HCT116 (cell line): ENCODE measurements at regions not wholly inside any gene's neighbourhood (a gene's known extent, or its start where the extent isn't known, plus 50 kb on each side); places are given as distances from the start of the nearest gene placed in this dataset.

Experiments
- ATAC-seq: fragments of 200-7000 bp; cut with Tn5 transposase; 2 replicates; pipeline ENCODE4 v1.9.1; 2020; ENCODE audit warnings: mild to moderate bottlenecking, moderate library complexity
- BruUV-seq: library from RNA; stranded (reverse); fragments of 400-500 nt; replicated peaks from 2 replicates; lab custom pipeline; 2021; lab: Mats Ljungman, UMichigan
- CTCF ChIA-PET: fragments of 300-600 bp; sonication (Branson Sonifier 250); formaldehyde crosslinking; loops from one replicate; lab custom pipeline; 2021; ENCODE audit warnings: antibody characterized with exemption; lab: Charles Lee
- POLR2A ChIA-PET: fragments of 300-600, 350-600 bp; sonication (Branson Sonifier 250); formaldehyde crosslinking; loops from one replicate; lab custom pipeline; 2021; ENCODE audit warnings: antibody characterized with exemption; lab: Charles Lee
- RAD21 ChIA-PET, 2 experiments: fragments of 300-600 bp; sonication (Branson Sonifier 250); formaldehyde crosslinking; loops; one replicate each; lab custom pipeline; 2023; ENCODE audit warnings: low total read pairs in 2 of 2; ENCODE audit not compliant: uncharacterized antibody in 2 of 2, unreplicated experiment in 2 of 2, low non-redundant PET in 1 of 2; lab: Charles Lee
- DNase-seq: peaks from one replicate; pipeline ENCODE4 v3.0.0-alpha.2; 2010; ENCODE audit warnings: low read depth, low spot score
- H2AFZ ChIP-seq: fragments of 200-600 bp; shearing (Covaris generic), sonication (generic); 2 replicates; pipeline ENCODE4 v1.6.1; 2017; ENCODE audit warnings: low read depth, mixed run types, mixed read lengths, antibody characterized with exemption, low read length; ENCODE audit not compliant: poor library complexity, severe bottlenecking
- H3K27ac ChIP-seq: 2 replicates; pipeline ENCODE4 v1.5.1; 2012; ENCODE audit warnings: low read depth, low read length
- H3K27me3 ChIP-seq: fragments of 200-600 bp; sonication (generic); 2 replicates; pipeline ENCODE4 v1.6.1; 2016; ENCODE audit warnings: mixed run types, low read length, mixed read lengths; ENCODE audit not compliant: insufficient read depth
- H3K36me3 ChIP-seq, 2 experiments: fragments of 200-500 bp in 1 of 2; fragments of 200-600 bp in 1 of 2; sonication (Bioruptor generic) in 1 of 2; sonication (generic) in 1 of 2; 2 replicates each; pipeline versions ENCODE4 v1.5.1 to v1.6.1; 2014 to 2016; ENCODE audit warnings: low read length in 2 of 2, inconsistent platforms in 1 of 2, mixed read lengths in 1 of 2, mixed run types in 1 of 2; ENCODE audit not compliant: insufficient read depth in 2 of 2, control insufficient read depth in 1 of 2
- H3K4me1 ChIP-seq, 2 experiments: fragments of 200-600 bp in 1 of 2; sonication (generic) in 1 of 2; 2 replicates each; pipeline versions ENCODE4 v1.5.1 to v1.6.1; 2012 to 2017; ENCODE audit warnings: low read length in 2 of 2, inconsistent platforms in 1 of 2, mild to moderate bottlenecking in 1 of 2, mixed read lengths in 1 of 2, mixed run types in 1 of 2, moderate library complexity in 1 of 2; ENCODE audit not compliant: insufficient read depth in 2 of 2, control insufficient read depth in 1 of 2
- H3K4me2 ChIP-seq: fragments of 200-600 bp; sonication (generic); 2 replicates; pipeline ENCODE4 v1.6.1; 2017; ENCODE audit warnings: mixed run types, low read length, mixed read lengths
- H3K4me3 ChIP-seq, 2 experiments: fragments of 200-600 bp in 1 of 2; sonication (generic) in 1 of 2; replicated peaks in 1 of 2; 2 replicates each; pipeline ENCODE4 v1.5.1; 2011 to 2016; ENCODE audit warnings: low read length in 2 of 2, control low read depth in 1 of 2, low read depth in 1 of 2, mild to moderate bottlenecking in 1 of 2, mixed read lengths in 1 of 2, mixed run types in 1 of 2
- H3K79me2 ChIP-seq: fragments of 200-600 bp; sonication (generic); 2 replicates; pipeline ENCODE4 v1.6.1; 2017; ENCODE audit warnings: mild to moderate bottlenecking, mixed run types, low read length, moderate library complexity, mixed read lengths; ENCODE audit not compliant: insufficient read depth
- H3K9ac ChIP-seq: fragments of 200-600 bp; sonication (generic); 2 replicates; pipeline ENCODE4 v1.6.1; 2016; ENCODE audit warnings: low read length, mixed read lengths
- H3K9me2 ChIP-seq: fragments of 200-600 bp; sonication (generic), shearing (Covaris generic); 2 replicates; pipeline ENCODE4 v1.6.1; 2017; ENCODE audit warnings: mixed run types, mild to moderate bottlenecking, moderate library complexity; ENCODE audit not compliant: insufficient read depth
- H3K9me3 ChIP-seq, 2 experiments: fragments of 200-500 bp in 1 of 2; fragments of 200-600 bp in 1 of 2; sonication (Bioruptor generic) in 1 of 2; sonication (generic) in 1 of 2; 2 replicates each; pipeline ENCODE4 v1.6.1; 2014 to 2017; ENCODE audit warnings: low read length in 2 of 2, mixed read lengths in 2 of 2, inconsistent platforms in 1 of 2, low read depth in 1 of 2, mild to moderate bottlenecking in 1 of 2, mixed run types in 1 of 2, moderate library complexity in 1 of 2; ENCODE audit not compliant: control insufficient read depth in 1 of 2, insufficient read depth in 1 of 2
- H4K20me1 ChIP-seq: fragments of 200-600 bp; sonication (generic), shearing (Covaris generic); 2 replicates; pipeline ENCODE4 v1.6.1; 2017; ENCODE audit warnings: mixed run types, mild to moderate bottlenecking, moderate library complexity; ENCODE audit not compliant: insufficient read depth
- CEBPB ChIP-seq: IDR thresholded peaks from 2 replicates; pipeline ENCODE4 v1.6.1; 2012; ENCODE audit warnings: low read depth
- CTCF ChIP-seq, 3 experiments: fragments of 200-600 bp in 1 of 3; sonication (generic) in 1 of 3; IDR thresholded peaks in 2 of 3; conservative IDR thresholded peaks in 1 of 3; 2 replicates each; pipeline ENCODE4 v1.5.1; 2012 to 2017; ENCODE audit warnings: low read depth in 2 of 3, low read length in 2 of 3, antibody characterized with exemption in 1 of 3, borderline replicate concordance in 1 of 3, control low read depth in 1 of 3, mild to moderate bottlenecking in 1 of 3, mixed read lengths in 1 of 3, mixed run types in 1 of 3, moderate library complexity in 1 of 3; ENCODE audit not compliant: insufficient read depth in 1 of 3
- EZH2 ChIP-seq: fragments of 200-600 bp; sonication (generic); IDR thresholded peaks from 2 replicates; pipeline ENCODE4 v1.6.1; 2017; ENCODE audit warnings: antibody characterized with exemption, mixed run types
- MAX ChIP-seq: IDR thresholded peaks from 2 replicates; pipeline ENCODE4 v1.6.1; 2012
- POLR2A ChIP-seq: IDR thresholded peaks from 2 replicates; pipeline ENCODE4 v1.7.0; 2011; ENCODE audit warnings: borderline replicate concordance; ENCODE audit not compliant: insufficient read depth, insufficient read length; ENCODE audit errors: extremely low read depth
- RAD21 ChIP-seq: IDR thresholded peaks from 2 replicates; pipeline ENCODE4 v1.6.1; 2012; ENCODE audit warnings: low read depth, mild to moderate bottlenecking
- SIN3A ChIP-seq: IDR thresholded peaks from 2 replicates; pipeline ENCODE4 v1.6.1; 2012; ENCODE audit warnings: low read depth
- TCF7L2 ChIP-seq: IDR thresholded peaks from 2 replicates; pipeline ENCODE4 v1.7.0; 2011; ENCODE audit warnings: borderline replicate concordance, inconsistent platforms; ENCODE audit not compliant: insufficient read depth, insufficient read length; ENCODE audit errors: extremely low read depth
- YY1 ChIP-seq: IDR thresholded peaks from 2 replicates; pipeline ENCODE4 v1.6.1; 2011; ENCODE audit warnings: low read length, low read depth, moderate library complexity, mild to moderate bottlenecking; ENCODE audit not compliant: insufficient replicate concordance; ENCODE audit errors: extremely low read depth
- ZNF274 ChIP-seq: fragments of 200-500 bp; sonication (Bioruptor generic); IDR thresholded peaks from 2 replicates; pipeline ENCODE4 v1.6.1; 2014; ENCODE audit warnings: mild to moderate bottlenecking, low read depth, low read length, inconsistent platforms
- intact Hi-C: fragments of 100-400 bp; cut with micrococcal nuclease; formaldehyde crosslinking; loops from 2 replicates; pipeline ENCODE4 v1.10.0; 2022
- TF ChIP-seq, protein P1 (sequence below): IDR thresholded peaks from 2 replicates; pipeline ENCODE4 v1.6.1; 2011; ENCODE audit warnings: mild to moderate bottlenecking, low read length, moderate library complexity; ENCODE audit not compliant: insufficient replicate concordance; ENCODE audit errors: extremely low read depth

- no peak overlapping the region for H3K4me2 ChIP-seq
- intact Hi-C loops, result no loop called here
- ChIA-PET RAD21 (no interaction called here), POLR2A (no interaction called here), CTCF (no interaction called here)
- no peak overlapping the region for H3K4me3 ChIP-seq
- no peaks in the 10 kb centered on the region for H4K20me1 ChIP-seq
- 0 out of 2 replicates have a peak, but pooled peaks cover 5% of the 10 kb centered on the region for H3K27me3 ChIP-seq
- H3K79me2 ChIP-seq, result no peaks in the 10 kb centered on the region
- no peak overlapping the region for H2AFZ ChIP-seq
- no peaks in the 10 kb centered on the region for H3K4me1 ChIP-seq
- H3K9ac ChIP-seq, result no peak overlapping the region
- no peaks in the 10 kb centered on the region for H3K9me3 ChIP-seq
- ATAC-seq (no peak), DNase-seq (no peak)
- no peaks in the 10 kb centered on the region for H3K36me3 ChIP-seq
- no TSS peak for BruUV-seq
- no peak overlapping the region for H3K27ac ChIP-seq
- no peak for TF ChIP-seq CEBPB
- no peak for TF ChIP-seq ZNF274
- TF ChIP-seq CTCF (IDR thresholded peaks at IDR 0.05 in 2 of 3, conservative IDR thresholded peaks at IDR 0.05 in 1 of 3; ENCODE audit: borderline replicate concordance in 1 of 3, insufficient read depth in 1 of 3, low read depth in 2 of 3, low read length in 2 of 3), result no peak
- no peak for TF ChIP-seq YY1
- TF ChIP-seq MAX, result no peak
- TF ChIP-seq SIN3A, result no peak
- no peaks in the 10 kb centered on the region for H3K9me2 ChIP-seq
These were observed 131.4 kb upstream of the TSLP start for GRCh38 chr5:110940136-110940535.

GRCh38 chr5:110945874-110946436 is 125.6 kb upstream of the TSLP start:
- ChIA-PET RAD21 (no interaction called here), POLR2A (no interaction called here), CTCF (no interaction called here)
- TF ChIP-seq CEBPB, result no peak
- TF ChIP-seq TCF7L2, result no peak
- TF ChIP-seq RAD21, result no peak
- TF ChIP-seq EZH2, result no peak
- no peak for TF ChIP-seq POLR2A
- TF ChIP-seq, protein P1, sequence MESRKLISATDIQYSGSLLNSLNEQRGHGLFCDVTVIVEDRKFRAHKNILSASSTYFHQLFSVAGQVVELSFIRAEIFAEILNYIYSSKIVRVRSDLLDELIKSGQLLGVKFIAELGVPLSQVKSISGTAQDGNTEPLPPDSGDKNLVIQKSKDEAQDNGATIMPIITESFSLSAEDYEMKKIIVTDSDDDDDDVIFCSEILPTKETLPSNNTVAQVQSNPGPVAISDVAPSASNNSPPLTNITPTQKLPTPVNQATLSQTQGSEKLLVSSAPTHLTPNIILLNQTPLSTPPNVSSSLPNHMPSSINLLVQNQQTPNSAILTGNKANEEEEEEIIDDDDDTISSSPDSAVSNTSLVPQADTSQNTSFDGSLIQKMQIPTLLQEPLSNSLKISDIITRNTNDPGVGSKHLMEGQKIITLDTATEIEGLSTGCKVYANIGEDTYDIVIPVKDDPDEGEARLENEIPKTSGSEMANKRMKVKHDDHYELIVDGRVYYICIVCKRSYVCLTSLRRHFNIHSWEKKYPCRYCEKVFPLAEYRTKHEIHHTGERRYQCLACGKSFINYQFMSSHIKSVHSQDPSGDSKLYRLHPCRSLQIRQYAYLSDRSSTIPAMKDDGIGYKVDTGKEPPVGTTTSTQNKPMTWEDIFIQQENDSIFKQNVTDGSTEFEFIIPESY, result no peak
- no peak overlapping the region for H3K4me3 ChIP-seq
- no peaks in the 10 kb centered on the region for H4K20me1 ChIP-seq
- no peaks in the 10 kb centered on the region for H3K79me2 ChIP-seq
- no peak overlapping the region for H3K9ac ChIP-seq
- H3K9me3 ChIP-seq, result no peaks in the 10 kb centered on the region
- H3K27me3 ChIP-seq, result 0 out of 2 replicates have a peak, but pooled peaks cover 8% of the 10 kb centered on the region
- no peak overlapping the region for H3K4me2 ChIP-seq
- intact Hi-C loops, result no loop called here
- no peaks in the 10 kb centered on the region for H3K9me2 ChIP-seq
- no peaks in the 10 kb centered on the region for H3K36me3 ChIP-seq
- no peak overlapping the region for H2AFZ ChIP-seq
- no peak for ATAC-seq
- no TSS peak for BruUV-seq
- H3K27ac ChIP-seq, result no peak overlapping the region
- H3K4me1 ChIP-seq, result no peaks in the 10 kb centered on the region
- DNase-seq, result no peak
